22Rv1 (cell line): ENCODE measurements at regions not wholly inside any gene's neighbourhood (a gene's known extent, or its start where the extent isn't known, plus 50 kb on each side); places are given as distances from the start of the nearest gene placed in this dataset.

Experiments
- H3K27ac ChIP-seq: fragments of 450-650 bp; 2 replicates; pipeline ENCODE4 v1.5.1; 2017
- ZFX ChIP-seq: fragments of 450-650 bp; IDR thresholded peaks from 2 replicates; pipeline ENCODE4 v1.6.1; 2017; ENCODE audit warnings: antibody characterized with exemption, borderline replicate concordance
- TF ChIP-seq, protein P1 (sequence below): fragments of 450-650 bp; IDR thresholded peaks from 2 replicates; pipeline ENCODE4 v1.5.1; 2017; ENCODE audit warnings: mild to moderate bottlenecking

DNA sequence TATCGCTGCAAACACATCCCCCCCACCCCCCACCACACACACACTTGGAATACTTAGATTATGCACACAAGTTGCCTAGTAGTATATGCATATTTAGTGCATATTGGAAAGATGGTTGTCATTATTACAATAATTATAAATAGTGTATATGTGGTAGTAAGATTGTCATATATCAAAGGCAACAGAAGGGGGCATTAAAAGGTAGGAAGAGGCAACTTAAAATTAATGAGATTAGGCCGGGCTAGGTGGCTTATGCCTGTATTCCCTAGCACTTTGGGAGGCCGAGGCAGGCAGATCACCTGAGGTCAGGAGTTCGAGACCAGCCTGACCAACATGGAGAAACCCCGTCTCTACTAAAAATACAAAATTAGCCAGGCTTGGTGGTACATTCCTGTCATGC lies 52.1 kb downstream of the GSC start:
- no peak for TF ChIP-seq ZFX
- TF ChIP-seq, protein P1, sequence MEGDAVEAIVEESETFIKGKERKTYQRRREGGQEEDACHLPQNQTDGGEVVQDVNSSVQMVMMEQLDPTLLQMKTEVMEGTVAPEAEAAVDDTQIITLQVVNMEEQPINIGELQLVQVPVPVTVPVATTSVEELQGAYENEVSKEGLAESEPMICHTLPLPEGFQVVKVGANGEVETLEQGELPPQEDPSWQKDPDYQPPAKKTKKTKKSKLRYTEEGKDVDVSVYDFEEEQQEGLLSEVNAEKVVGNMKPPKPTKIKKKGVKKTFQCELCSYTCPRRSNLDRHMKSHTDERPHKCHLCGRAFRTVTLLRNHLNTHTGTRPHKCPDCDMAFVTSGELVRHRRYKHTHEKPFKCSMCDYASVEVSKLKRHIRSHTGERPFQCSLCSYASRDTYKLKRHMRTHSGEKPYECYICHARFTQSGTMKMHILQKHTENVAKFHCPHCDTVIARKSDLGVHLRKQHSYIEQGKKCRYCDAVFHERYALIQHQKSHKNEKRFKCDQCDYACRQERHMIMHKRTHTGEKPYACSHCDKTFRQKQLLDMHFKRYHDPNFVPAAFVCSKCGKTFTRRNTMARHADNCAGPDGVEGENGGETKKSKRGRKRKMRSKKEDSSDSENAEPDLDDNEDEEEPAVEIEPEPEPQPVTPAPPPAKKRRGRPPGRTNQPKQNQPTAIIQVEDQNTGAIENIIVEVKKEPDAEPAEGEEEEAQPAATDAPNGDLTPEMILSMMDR, result 0 out of 2 replicates have a peak, but pooled peaks have one; percentile 9
- H3K27ac ChIP-seq, result no peak overlapping the region

DNA sequence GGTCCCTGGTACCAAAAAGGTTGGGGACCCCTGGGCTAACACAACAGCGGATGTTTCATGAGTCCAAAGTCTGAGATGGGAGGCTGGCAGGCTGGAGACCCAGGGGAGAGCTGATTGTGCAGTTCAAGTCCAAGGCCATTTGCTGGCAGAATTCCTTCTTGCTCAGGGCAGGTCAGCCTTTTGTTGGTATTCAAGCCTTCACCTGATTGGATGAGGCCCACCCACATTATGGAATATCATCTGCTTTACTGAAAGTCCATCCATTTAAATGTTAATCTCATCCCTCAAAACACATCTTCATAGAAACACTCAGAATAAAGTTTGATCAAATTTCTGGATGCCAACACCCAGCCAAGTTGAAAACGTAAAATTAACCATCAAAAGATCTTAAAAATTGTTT lies 52.9 kb downstream of the GSC start:
- H3K27ac ChIP-seq, result no peak overlapping the region
- TF ChIP-seq, protein P1, result no peak
- no peak for TF ChIP-seq ZFX

DNA sequence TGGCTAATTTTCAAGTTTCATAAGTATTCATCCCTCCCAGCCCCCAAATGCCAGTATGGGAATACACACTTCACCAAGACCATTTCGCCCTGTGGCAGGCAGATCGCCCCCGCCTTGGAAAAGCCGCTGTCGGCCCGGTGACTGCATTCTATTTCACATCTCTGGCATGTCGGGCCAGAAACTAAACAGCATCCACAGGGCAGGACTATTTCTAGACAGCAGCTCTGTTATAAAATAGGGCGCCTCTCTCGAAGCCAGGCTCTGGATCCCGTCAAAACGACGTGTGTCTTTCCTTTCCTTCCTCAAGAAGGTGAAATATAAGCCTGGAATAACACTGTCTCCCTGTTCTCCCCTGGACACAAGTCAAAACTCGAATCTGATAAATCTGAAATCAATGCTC lies 56.8 kb downstream of the GSC start:
- no peak overlapping the region for H3K27ac ChIP-seq
- TF ChIP-seq ZFX, result no peak
- TF ChIP-seq, protein P1, result no peak

DNA sequence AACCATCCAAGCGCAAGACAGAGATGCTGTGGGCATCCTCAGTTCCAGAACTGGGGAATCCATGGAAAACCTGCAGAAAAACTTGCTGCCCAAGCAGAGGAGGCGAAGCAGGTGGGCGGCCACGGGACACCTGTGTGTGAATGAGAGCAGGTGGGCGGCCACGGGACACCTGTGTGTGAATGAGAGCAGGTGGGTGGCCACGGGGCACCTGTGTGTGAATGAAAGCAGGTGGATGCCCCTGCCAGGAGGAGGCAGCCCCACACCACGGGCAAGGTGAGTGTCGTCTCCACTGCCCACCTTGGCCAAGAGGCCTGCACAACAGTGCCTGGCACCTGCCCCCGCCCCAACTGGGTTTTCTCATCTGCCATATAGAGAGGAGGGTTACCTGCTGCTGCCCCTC lies 59.2 kb downstream of the GSC start:
- no peak for TF ChIP-seq ZFX
- TF ChIP-seq, protein P1, result no peak
- H3K27ac ChIP-seq, result no peak overlapping the region

DNA sequence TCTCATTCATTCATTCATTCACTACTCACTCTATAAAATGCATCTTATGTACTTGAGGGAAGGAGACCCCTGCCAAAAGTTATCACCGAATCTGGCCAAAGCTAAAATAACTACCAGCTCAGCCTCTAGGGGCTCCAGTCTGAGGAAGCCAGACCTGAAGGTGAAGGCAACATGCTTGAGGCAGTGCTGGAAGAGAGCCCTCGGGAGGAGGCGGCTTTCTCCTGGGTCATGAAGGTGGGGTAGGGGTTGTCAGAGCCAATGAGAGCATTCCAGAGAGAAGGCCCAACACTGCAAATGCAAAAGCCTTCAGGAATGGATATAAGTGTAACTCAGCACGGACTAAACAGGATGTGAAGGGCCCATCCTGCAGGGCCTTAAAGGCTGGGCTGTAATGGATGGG lies 62.4 kb downstream of the GSC start:
- no peak overlapping the region for H3K27ac ChIP-seq
- TF ChIP-seq, protein P1, result peak; percentile 8; the same call in 1 of the 2 replicates
- no peak for TF ChIP-seq ZFX

DNA sequence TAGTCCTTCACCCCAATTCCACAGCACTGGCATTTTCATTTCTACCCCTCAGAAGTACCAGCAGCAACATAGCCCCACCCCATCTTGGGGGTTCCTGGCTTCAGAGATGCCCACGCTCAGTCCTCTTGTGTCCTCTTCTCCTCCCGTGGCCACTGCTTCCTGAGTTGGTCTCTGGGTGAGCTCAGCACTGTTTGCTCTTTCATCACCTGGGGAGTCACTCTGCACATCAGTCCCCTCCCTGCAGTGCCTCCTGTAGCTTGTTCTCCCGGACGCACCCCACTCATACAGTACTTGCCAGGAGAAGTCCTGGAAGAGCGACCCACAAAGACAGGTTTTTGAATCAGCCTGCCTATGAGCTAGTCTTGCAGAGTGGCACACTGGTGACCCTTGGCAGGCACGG lies 63.8 kb downstream of the GSC start:
- no peak for TF ChIP-seq ZFX
- TF ChIP-seq, protein P1, result no peak
- H3K27ac ChIP-seq, result no peak overlapping the region

DNA sequence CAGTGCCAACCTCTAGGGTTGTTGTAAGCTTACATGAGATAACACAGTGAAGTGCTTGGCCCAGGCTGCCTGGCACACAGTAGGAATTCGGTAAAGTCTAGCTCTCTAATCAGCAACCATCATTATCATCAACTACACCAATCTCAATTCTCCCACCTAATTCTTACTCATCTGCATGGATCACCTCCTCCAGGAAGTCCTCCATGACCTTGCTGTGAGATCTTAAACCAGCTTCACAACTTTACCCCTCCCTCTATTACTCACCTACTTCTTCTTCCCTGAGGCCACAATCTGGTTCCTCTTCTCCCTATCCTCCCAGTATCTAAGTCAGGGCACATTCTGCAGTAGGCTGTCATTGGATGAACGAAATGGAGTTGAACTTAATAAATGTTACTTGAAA lies 67.3 kb downstream of the GSC start:
- H3K27ac ChIP-seq, result no peak overlapping the region
- TF ChIP-seq, protein P1, result no peak
- TF ChIP-seq ZFX, result no peak
